Suprapubic skin (tissue), 4 donors: ENCODE measurements at regions not wholly inside any gene's neighbourhood (a gene's known extent, or its start where the extent isn't known, plus 50 kb on each side); places are given as distances from the start of the nearest gene placed in this dataset.
"Not testable (repeated sequence)": the region's sequence is repeated elsewhere in the genome, so short reads cannot be mapped to it uniquely, and the experiment has no call there.

Experiments used
- DNase-seq, 2 donors: peaks; one replicate each; pipeline ENCODE4 v3.0.0-alpha.2; 2019; ENCODE audit warnings: low spot score in 2 of 2
- H3K27ac ChIP-seq: fragments of 200-600 bp; sonication (generic); one replicate; pipeline ENCODE4 v1.5.1; 2019
- H3K27me3 ChIP-seq: fragments of 200-600 bp; sonication (generic); one replicate; pipeline ENCODE4 v1.5.1; 2019
- H3K36me3 ChIP-seq: fragments of 200-600 bp; sonication (generic); one replicate; pipeline ENCODE4 v1.5.1; 2019
- H3K4me1 ChIP-seq: fragments of 200-600 bp; sonication (generic); one replicate; pipeline ENCODE4 v1.5.1; 2019
- H3K4me3 ChIP-seq: fragments of 200-600 bp; sonication (generic); one replicate; pipeline ENCODE4 v1.5.1; 2019; ENCODE audit warnings: mild to moderate bottlenecking
- H3K9me3 ChIP-seq: fragments of 200-600 bp; sonication (generic); one replicate; pipeline ENCODE4 v1.5.1; 2019
- CTCF ChIP-seq, 2 donors: fragments of 200-600 bp in 1 of 2; fragments of 450-650 bp in 1 of 2; sonication (generic) in 1 of 2; IDR thresholded peaks; one replicate each; pipeline ENCODE4 v1.5.1; 2016 to 2019; ENCODE audit warnings: antibody characterized with exemption in 2 of 2, mild to moderate bottlenecking in 1 of 2, moderate library complexity in 1 of 2
- EP300 ChIP-seq: sonication (generic); formaldehyde crosslinking; IDR thresholded peaks from one replicate; pipeline ENCODE4 v1.6.1; 2017; ENCODE audit warnings: antibody characterized with exemption
- POLR2A ChIP-seq, 2 donors: fragments of 450-650 bp; IDR thresholded peaks; one replicate each; pipeline ENCODE4 v1.6.1; 2017; ENCODE audit warnings: antibody characterized with exemption in 2 of 2, mild to moderate bottlenecking in 2 of 2, moderate library complexity in 2 of 2
- POLR2AphosphoS5 ChIP-seq, 3 donors: sonication (generic); formaldehyde crosslinking; IDR thresholded peaks; one replicate each; pipeline ENCODE4 v1.6.1; 2017; ENCODE audit warnings: antibody characterized with exemption in 3 of 3
- WGBS: methylation state at CpG from one replicate; pipeline ENCODE4 v1.1.5; 2018; 5-methylcytosine and 5-hydroxymethylcytosine counted together

GRCh38 chr13:76271728-76272232 lies 614.4 kb downstream of the KCTD12 start:
- WGBS = 67% methylated on average over 2 of the region's 2 CpGs
- DNase-seq = no peak
- H3K4me1 ChIP-seq = no peaks in the 10 kb centered on the region
- no peak overlapping the region for H3K4me3 ChIP-seq
- no peaks in the 10 kb centered on the region for H3K36me3 ChIP-seq
- TF ChIP-seq POLR2AphosphoS5 (IDR thresholded peaks at IDR 0.05) = no peak
- TF ChIP-seq CTCF (IDR thresholded peaks at IDR 0.05) = no peak
- no peak overlapping the region for H3K27ac ChIP-seq
- no peaks in the 10 kb centered on the region for H3K9me3 ChIP-seq
- H3K27me3 ChIP-seq = no peaks in the 10 kb centered on the region

- not testable (repeated sequence) for H3K27me3 ChIP-seq, DNase-seq, H3K27ac ChIP-seq, H3K9me3 ChIP-seq, H3K4me3 ChIP-seq, H3K36me3 ChIP-seq, H3K4me1 ChIP-seq
- 88% methylated on average over 4 of the region's 4 CpGs for WGBS
Measured at GRCh38 chr13:76268307-76268706, 617.9 kb downstream of the KCTD12 start.

GRCh38 chr13:76267216-76267615 lies 619.0 kb downstream of the KCTD12 start:
- no peak for DNase-seq
- TF ChIP-seq CTCF (IDR thresholded peaks at IDR 0.05) (no peak), POLR2AphosphoS5 (IDR thresholded peaks at IDR 0.05) (no peak), EP300 (no peak), POLR2A (IDR thresholded peaks at IDR 0.05) (no peak)
- Histone ChIP-seq H3K4me1 (no peaks in the 10 kb centered on the region), H3K4me3 (no peak overlapping the region), H3K36me3 (no peaks in the 10 kb centered on the region), H3K27ac (no peak overlapping the region), H3K9me3 (no peaks in the 10 kb centered on the region), H3K27me3 (no peaks in the 10 kb centered on the region)
- 65% methylated on average over 3 of the region's 3 CpGs for WGBS

GRCh38 chr13:76266561-76266960 lies 619.6 kb downstream of the KCTD12 start:
- Histone ChIP-seq H3K9me3 (no peaks in the 10 kb centered on the region), H3K4me1 (no peaks in the 10 kb centered on the region), H3K36me3 (no peaks in the 10 kb centered on the region), H3K4me3 (no peak overlapping the region), H3K27me3 (no peaks in the 10 kb centered on the region), H3K27ac (no peak overlapping the region)
- DNase-seq = no peak
- WGBS = 89% methylated on average over 1 of the region's 1 CpG
- TF ChIP-seq POLR2A (IDR thresholded peaks at IDR 0.05) (no peak), EP300 (no peak), CTCF (IDR thresholded peaks at IDR 0.05) (no peak), POLR2AphosphoS5 (IDR thresholded peaks at IDR 0.05) (no peak)

- Histone ChIP-seq H3K27ac (no peak overlapping the region), H3K4me3 (no peak overlapping the region), H3K9me3 (no peaks in the 10 kb centered on the region), H3K4me1 (no peaks in the 10 kb centered on the region), H3K27me3 (no peaks in the 10 kb centered on the region), H3K36me3 (no peaks in the 10 kb centered on the region)
- TF ChIP-seq EP300 (no peak), CTCF (IDR thresholded peaks at IDR 0.05) (no peak), POLR2AphosphoS5 (IDR thresholded peaks at IDR 0.05) (no peak), POLR2A (IDR thresholded peaks at IDR 0.05) (no peak)
- 47% methylated on average over 2 of the region's 2 CpGs for WGBS
- DNase-seq = no peak
Measured at GRCh38 chr13:76250211-76250610, 614.1 kb downstream of the LMO7 start.

GRCh38 chr13:76245920-76246319 lies 609.8 kb downstream of the LMO7 start:
- TF ChIP-seq POLR2A (IDR thresholded peaks at IDR 0.05) (no peak), EP300 (no peak), POLR2AphosphoS5 (IDR thresholded peaks at IDR 0.05) (no peak), CTCF (IDR thresholded peaks at IDR 0.05) (no peak)
- Histone ChIP-seq H3K4me3 (no peak overlapping the region), H3K9me3 (no peaks in the 10 kb centered on the region), H3K27ac (no peak overlapping the region), H3K4me1 (no peaks in the 10 kb centered on the region), H3K36me3 (no peaks in the 10 kb centered on the region), H3K27me3 (no peaks in the 10 kb centered on the region)
- no peak for DNase-seq
- 42% methylated on average over 1 of the region's 1 CpG for WGBS
